ENCODE measurements at regions not wholly inside any gene's neighbourhood (a gene's known extent, or its start where the extent isn't known, plus 50 kb on each side); places are given as distances from the start of the nearest gene placed in this dataset.

DNA sequence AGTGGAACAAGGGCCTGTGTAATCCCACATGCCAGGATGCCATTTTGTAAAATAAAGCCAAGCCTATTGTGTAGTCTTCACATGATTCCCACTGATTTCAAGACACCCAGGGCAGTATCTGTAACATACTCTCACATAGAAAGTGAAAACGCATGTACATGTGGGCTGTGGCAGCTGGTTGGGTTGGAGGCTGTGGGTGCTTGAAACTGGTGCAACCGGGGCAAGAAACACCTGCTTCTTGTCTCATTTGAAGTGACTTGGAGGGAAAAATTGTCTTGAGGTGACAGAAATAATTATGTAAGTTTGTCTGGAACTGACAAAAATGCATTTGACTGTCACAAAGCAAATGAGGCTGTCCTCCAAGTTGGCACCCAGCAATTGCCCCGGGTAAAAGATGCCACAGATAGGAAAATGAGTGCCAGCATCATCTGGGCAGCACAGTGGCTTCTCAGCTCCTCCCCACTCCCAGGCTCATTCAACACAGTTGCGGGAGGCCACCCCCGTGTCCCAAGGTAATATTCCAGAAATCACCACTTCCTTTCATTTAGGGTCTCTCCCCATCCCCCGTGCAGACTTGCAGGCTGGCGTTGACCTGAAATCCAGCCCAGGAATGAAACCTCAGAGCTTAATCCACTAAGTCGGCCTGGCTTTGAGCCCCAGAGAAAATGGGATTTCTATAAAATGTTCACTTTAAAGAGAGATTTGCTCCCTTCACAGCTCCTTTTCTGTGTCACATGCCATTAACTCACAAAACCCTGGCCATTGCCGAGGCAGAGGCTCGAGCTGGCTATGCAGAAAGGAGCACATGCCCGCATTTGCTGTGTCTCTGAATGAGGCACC lies 293.9 kb upstream of the PARD3B start:
- DNase-seq (ENCODE audit: low read depth), result peak; percentile 69
- no peak overlapping the region for H3K4me3 ChIP-seq (ENCODE audit: low read length)
- TF ChIP-seq, protein P1, sequence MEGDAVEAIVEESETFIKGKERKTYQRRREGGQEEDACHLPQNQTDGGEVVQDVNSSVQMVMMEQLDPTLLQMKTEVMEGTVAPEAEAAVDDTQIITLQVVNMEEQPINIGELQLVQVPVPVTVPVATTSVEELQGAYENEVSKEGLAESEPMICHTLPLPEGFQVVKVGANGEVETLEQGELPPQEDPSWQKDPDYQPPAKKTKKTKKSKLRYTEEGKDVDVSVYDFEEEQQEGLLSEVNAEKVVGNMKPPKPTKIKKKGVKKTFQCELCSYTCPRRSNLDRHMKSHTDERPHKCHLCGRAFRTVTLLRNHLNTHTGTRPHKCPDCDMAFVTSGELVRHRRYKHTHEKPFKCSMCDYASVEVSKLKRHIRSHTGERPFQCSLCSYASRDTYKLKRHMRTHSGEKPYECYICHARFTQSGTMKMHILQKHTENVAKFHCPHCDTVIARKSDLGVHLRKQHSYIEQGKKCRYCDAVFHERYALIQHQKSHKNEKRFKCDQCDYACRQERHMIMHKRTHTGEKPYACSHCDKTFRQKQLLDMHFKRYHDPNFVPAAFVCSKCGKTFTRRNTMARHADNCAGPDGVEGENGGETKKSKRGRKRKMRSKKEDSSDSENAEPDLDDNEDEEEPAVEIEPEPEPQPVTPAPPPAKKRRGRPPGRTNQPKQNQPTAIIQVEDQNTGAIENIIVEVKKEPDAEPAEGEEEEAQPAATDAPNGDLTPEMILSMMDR (conservative IDR thresholded peaks at IDR 0.05; ENCODE audit: low read depth, low read length), result no peak

DNA sequence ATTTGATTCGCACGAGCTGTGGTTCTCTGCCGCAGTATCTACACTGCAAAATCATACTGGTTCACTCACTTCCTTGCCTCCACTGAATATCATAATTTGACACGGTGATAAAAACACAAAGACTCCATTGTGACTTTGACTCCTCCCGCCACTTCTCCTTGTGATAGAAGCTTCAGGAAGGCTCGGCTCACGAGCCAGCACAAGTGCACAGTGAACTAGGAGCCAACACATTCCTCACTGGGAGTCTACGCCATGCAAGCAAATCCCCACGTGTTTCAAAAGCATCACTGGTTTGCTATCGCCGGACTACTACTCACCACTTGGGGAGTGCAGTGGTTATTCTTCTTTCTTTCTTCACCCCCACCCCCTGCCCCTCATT lies 293.3 kb upstream of the PARD3B start:
- TF ChIP-seq, protein P1 (conservative IDR thresholded peaks at IDR 0.05; ENCODE audit: low read depth, low read length), result no peak
- no peak overlapping the region for H3K4me3 ChIP-seq (ENCODE audit: low read length)
- DNase-seq (ENCODE audit: low read depth), result peak; percentile 63

DNA sequence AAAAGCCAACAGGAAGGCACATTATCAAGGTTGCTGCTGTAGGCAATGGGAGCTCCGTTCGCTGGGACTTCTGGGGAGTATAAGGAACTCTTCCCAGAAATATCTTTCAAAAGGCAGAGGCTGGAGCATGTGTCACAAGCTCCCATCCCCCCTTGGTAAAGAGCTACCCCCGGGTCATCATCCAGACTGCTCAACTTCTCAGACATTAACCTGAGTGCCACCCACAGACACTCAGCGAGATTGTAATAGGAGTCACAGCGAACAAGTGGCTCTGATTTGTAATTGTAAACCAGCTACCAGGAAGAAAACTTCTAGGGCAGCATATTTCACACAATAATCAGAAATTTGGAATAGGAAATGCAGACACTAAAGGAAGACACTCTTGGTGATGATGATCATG lies 290.2 kb upstream of the PARD3B start:
- TF ChIP-seq, protein P1 (conservative IDR thresholded peaks at IDR 0.05; ENCODE audit: low read depth, low read length), result no peak
- DNase-seq (ENCODE audit: low read depth), result no peak
- H3K4me3 ChIP-seq (ENCODE audit: low read length), result no peak overlapping the region

DNA sequence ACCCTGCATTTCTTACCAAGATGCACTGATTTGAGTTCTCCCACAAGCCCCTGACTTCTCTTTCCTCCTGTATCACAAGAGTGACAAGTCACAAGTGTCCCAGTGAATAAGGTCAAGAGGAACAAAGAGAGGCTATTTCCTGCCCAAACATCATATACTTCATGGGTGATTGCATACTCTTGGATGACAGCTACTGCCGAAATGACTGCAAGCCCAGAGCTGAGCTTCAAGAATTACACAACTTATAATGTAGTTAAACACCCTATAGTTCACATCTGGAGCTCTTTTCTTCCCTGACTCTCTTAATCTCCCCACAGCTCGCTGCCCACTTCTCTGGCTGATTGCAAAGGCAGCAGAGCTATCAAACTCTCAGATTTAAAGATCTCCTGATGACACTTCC lies 289.7 kb upstream of the PARD3B start:
- no peak overlapping the region for H3K4me3 ChIP-seq (ENCODE audit: low read length)
- TF ChIP-seq, protein P1 (conservative IDR thresholded peaks at IDR 0.05; ENCODE audit: low read depth, low read length), result no peak
- DNase-seq (ENCODE audit: low read depth), result no peak

DNA sequence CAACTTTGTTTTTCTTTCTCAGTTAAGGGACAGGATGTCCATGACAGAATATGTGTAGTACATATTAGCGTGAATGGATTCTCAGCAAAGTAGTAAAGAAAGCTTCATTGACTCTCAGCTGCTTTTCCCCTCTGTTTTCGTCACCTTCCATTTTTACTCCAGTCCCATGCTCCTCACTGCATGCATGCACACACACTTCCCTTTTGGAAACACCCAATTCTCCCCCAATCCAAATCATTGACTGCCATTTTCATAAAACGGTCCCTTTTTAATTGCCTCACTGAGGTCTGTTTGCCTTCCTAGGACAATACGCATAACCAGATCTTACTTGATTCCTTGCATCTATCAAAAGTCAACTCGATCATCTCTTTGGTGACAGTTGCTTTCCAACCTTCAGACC lies 287.5 kb upstream of the PARD3B start:
- no peak for DNase-seq (ENCODE audit: low read depth)
- H3K4me3 ChIP-seq (ENCODE audit: low read length), result no peak overlapping the region
- TF ChIP-seq, protein P1 (conservative IDR thresholded peaks at IDR 0.05; ENCODE audit: low read depth, low read length), result no peak

DNA sequence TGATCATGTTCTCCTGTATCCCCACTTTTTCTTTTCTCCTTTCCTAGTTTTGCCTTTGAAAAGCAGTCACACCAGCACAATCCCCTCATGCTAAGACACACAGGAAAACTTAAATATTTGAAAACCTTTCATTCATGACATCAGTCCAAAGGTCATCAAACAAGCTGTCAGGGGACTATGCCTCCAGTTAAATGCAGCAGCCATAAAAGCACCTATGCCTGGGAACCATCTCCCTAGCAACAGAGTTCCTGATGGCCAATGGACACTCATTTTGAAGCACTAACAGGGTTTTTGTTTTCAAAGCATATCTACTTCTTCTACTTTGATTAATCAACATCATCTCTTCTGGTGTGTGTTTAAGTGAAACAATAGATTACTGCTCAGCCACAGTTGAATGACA lies 286.4 kb upstream of the PARD3B start:
- TF ChIP-seq, protein P1 (conservative IDR thresholded peaks at IDR 0.05; ENCODE audit: low read depth, low read length), result no peak
- DNase-seq (ENCODE audit: low read depth), result no peak

More for the DNA sequence above, 286.4 kb upstream of the PARD3B start:
- H3K4me3 ChIP-seq (ENCODE audit: low read length), result no peak overlapping the region

Data from retinal pigment epithelial cell (primary cell).